ENCODE measurements at regions not wholly inside any gene's neighbourhood (a gene's known extent, or its start where the extent isn't known, plus 50 kb on each side); places are given as distances from the start of the nearest gene placed in this dataset.
"Not testable (repeated sequence)": the region's sequence is repeated elsewhere in the genome, so short reads cannot be mapped to it uniquely, and the experiment has no call there.

- Histone ChIP-seq H3K4me3 (ENCODE audit: low read length in 3 of 3) (no peak overlapping the region), H3K9ac (ENCODE audit: low read depth in 1 of 3, low read length in 3 of 3) (no peak overlapping the region), H3K9me3 (ENCODE audit: control insufficient read depth in 3 of 3, low read length in 3 of 3) (no peaks in the 10 kb centered on the region), H3K27ac (ENCODE audit: low read depth, low read length) (no peak overlapping the region), H3K36me3 (ENCODE audit: control insufficient read depth in 3 of 3, insufficient read depth in 3 of 3, low read length in 3 of 3) (no peaks in the 10 kb centered on the region), H3K4me1 (ENCODE audit: control insufficient read depth in 3 of 3, insufficient read depth in 3 of 3, low read length in 3 of 3) (no peaks in the 10 kb centered on the region), H3K27me3 (ENCODE audit: control insufficient read depth in 3 of 3, insufficient read depth in 3 of 3, low read length in 3 of 3) (no peaks in the 10 kb centered on the region)
These were observed 93.2 kb downstream of the ZNF680 start for GRCh38 chr7:64469673-64470072.

- H3K9me3 ChIP-seq (ENCODE audit: control insufficient read depth in 3 of 3, low read length in 3 of 3): peaks cover 0 to 2% (median 0%) of the 10 kb centered on the region in 3 donors
- no peaks in the 10 kb centered on the region for H3K4me1 ChIP-seq (ENCODE audit: control insufficient read depth in 3 of 3, insufficient read depth in 3 of 3, low read length in 3 of 3)
- no peak overlapping the region for H3K4me3 ChIP-seq (ENCODE audit: low read length in 3 of 3)
- H3K9ac ChIP-seq (ENCODE audit: low read depth in 1 of 3, low read length in 3 of 3): no peak overlapping the region
- H3K27ac ChIP-seq (ENCODE audit: low read depth, low read length): no peak overlapping the region
- H3K27me3 ChIP-seq (ENCODE audit: control insufficient read depth in 3 of 3, insufficient read depth in 3 of 3, low read length in 3 of 3): no peaks in the 10 kb centered on the region
- H3K36me3 ChIP-seq (ENCODE audit: control insufficient read depth in 3 of 3, insufficient read depth in 3 of 3, low read length in 3 of 3): no peaks in the 10 kb centered on the region
These were observed 97.3 kb downstream of the ZNF680 start for GRCh38 chr7:64465551-64465950.

GRCh38 chr7:64463636-64464375 lies 99.1 kb downstream of the ZNF680 start:
- Histone ChIP-seq H3K27ac (ENCODE audit: low read depth, low read length) (no peak overlapping the region), H3K4me3 (ENCODE audit: low read length in 3 of 3) (peak overlapping the region; percentile 31 to 59 (median 36)), H3K36me3 (ENCODE audit: control insufficient read depth in 3 of 3, insufficient read depth in 3 of 3, low read length in 3 of 3) (no peaks in the 10 kb centered on the region), H3K27me3 (ENCODE audit: control insufficient read depth in 3 of 3, insufficient read depth in 3 of 3, low read length in 3 of 3) (no peaks in the 10 kb centered on the region), H3K9ac (ENCODE audit: low read depth in 1 of 3, low read length in 3 of 3) (peak overlapping the region in 1 of 3 donors; percentile 40), H3K9me3 (ENCODE audit: control insufficient read depth in 3 of 3, low read length in 3 of 3) (peaks cover 0 to 2% (median 0%) of the 10 kb centered on the region in 3 donors), H3K4me1 (ENCODE audit: control insufficient read depth in 3 of 3, insufficient read depth in 3 of 3, low read length in 3 of 3) (no peaks in the 10 kb centered on the region)

- H3K4me3 ChIP-seq (ENCODE audit: low read length in 3 of 3); H3K27me3 ChIP-seq (ENCODE audit: control insufficient read depth in 3 of 3, insufficient read depth in 3 of 3, low read length in 3 of 3); H3K4me1 ChIP-seq (ENCODE audit: control insufficient read depth in 3 of 3, insufficient read depth in 3 of 3, low read length in 3 of 3); H3K27ac ChIP-seq (ENCODE audit: low read depth, low read length); H3K36me3 ChIP-seq (ENCODE audit: control insufficient read depth in 3 of 3, insufficient read depth in 3 of 3, low read length in 3 of 3); H3K9me3 ChIP-seq (ENCODE audit: control insufficient read depth in 3 of 3, low read length in 3 of 3); H3K9ac ChIP-seq (ENCODE audit: low read depth in 1 of 3, low read length in 3 of 3): not testable (repeated sequence)
These were observed 103.0 kb downstream of the ZNF680 start for GRCh38 chr7:64459858-64460257.

GRCh38 chr7:64433590-64433989 lies 119.8 kb downstream of the ZNF736 start:
- Histone ChIP-seq H3K4me1 (ENCODE audit: control insufficient read depth in 3 of 3, insufficient read depth in 3 of 3, low read length in 3 of 3) (no peaks in the 10 kb centered on the region), H3K36me3 (ENCODE audit: control insufficient read depth in 3 of 3, insufficient read depth in 3 of 3, low read length in 3 of 3) (no peaks in the 10 kb centered on the region), H3K9me3 (ENCODE audit: control insufficient read depth in 3 of 3, low read length in 3 of 3) (peaks cover 3 to 5% (median 4%) of the 10 kb centered on the region in 3 donors), H3K4me3 (ENCODE audit: low read length in 3 of 3) (no peak overlapping the region), H3K27ac (ENCODE audit: low read depth, low read length) (no peak overlapping the region), H3K27me3 (ENCODE audit: control insufficient read depth in 3 of 3, insufficient read depth in 3 of 3, low read length in 3 of 3) (no peaks in the 10 kb centered on the region), H3K9ac (ENCODE audit: low read depth in 1 of 3, low read length in 3 of 3) (no peak overlapping the region)

DNA sequence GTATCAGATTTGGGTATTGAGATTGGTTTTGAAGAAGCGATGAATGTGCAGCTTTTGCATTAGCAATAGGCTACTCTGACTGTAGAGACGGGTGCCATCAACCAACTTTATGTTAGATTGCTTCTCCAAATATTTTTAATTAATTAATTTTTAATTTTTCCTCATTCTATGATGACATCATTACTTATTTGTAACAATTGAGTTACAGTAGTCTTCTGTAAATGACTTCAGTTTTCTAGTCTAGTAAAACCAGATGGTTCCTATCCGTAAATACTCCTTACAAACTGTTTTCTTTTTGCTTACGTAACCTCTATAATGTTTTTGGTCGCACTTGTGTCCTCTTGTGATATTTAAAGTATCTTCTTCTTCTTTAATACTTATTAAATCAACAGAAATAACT lies 118.1 kb downstream of the ZNF736 start:
- Histone ChIP-seq H3K27ac (ENCODE audit: low read depth, low read length) (no peak overlapping the region), H3K9ac (ENCODE audit: low read depth in 1 of 3, low read length in 3 of 3) (no peak overlapping the region), H3K4me1 (ENCODE audit: control insufficient read depth in 3 of 3, insufficient read depth in 3 of 3, low read length in 3 of 3) (no peaks in the 10 kb centered on the region), H3K4me3 (ENCODE audit: low read length in 3 of 3) (no peak overlapping the region), H3K36me3 (ENCODE audit: control insufficient read depth in 3 of 3, insufficient read depth in 3 of 3, low read length in 3 of 3) (no peaks in the 10 kb centered on the region), H3K9me3 (ENCODE audit: control insufficient read depth in 3 of 3, low read length in 3 of 3) (peaks cover 3 to 5% (median 4%) of the 10 kb centered on the region in 3 donors), H3K27me3 (ENCODE audit: control insufficient read depth in 3 of 3, insufficient read depth in 3 of 3, low read length in 3 of 3) (no peaks in the 10 kb centered on the region)

- Histone ChIP-seq H3K4me3 (ENCODE audit: low read length in 3 of 3) (no peak overlapping the region), H3K36me3 (ENCODE audit: control insufficient read depth in 3 of 3, insufficient read depth in 3 of 3, low read length in 3 of 3) (no peaks in the 10 kb centered on the region), H3K27ac (ENCODE audit: low read depth, low read length) (no peak overlapping the region), H3K9me3 (ENCODE audit: control insufficient read depth in 3 of 3, low read length in 3 of 3) (peaks cover 3 to 5% (median 4%) of the 10 kb centered on the region in 3 donors), H3K9ac (ENCODE audit: low read depth in 1 of 3, low read length in 3 of 3) (no peak overlapping the region), H3K27me3 (ENCODE audit: control insufficient read depth in 3 of 3, insufficient read depth in 3 of 3, low read length in 3 of 3) (no peaks in the 10 kb centered on the region), H3K4me1 (ENCODE audit: control insufficient read depth in 3 of 3, insufficient read depth in 3 of 3, low read length in 3 of 3) (no peaks in the 10 kb centered on the region)
These were observed 115.5 kb downstream of the ZNF736 start for GRCh38 chr7:64429232-64429631.

- not testable (repeated sequence) for H3K4me3 ChIP-seq (ENCODE audit: low read length in 3 of 3); H3K4me1 ChIP-seq (ENCODE audit: control insufficient read depth in 3 of 3, insufficient read depth in 3 of 3, low read length in 3 of 3); H3K9me3 ChIP-seq (ENCODE audit: control insufficient read depth in 3 of 3, low read length in 3 of 3); H3K9ac ChIP-seq (ENCODE audit: low read depth in 1 of 3, low read length in 3 of 3); H3K27me3 ChIP-seq (ENCODE audit: control insufficient read depth in 3 of 3, insufficient read depth in 3 of 3, low read length in 3 of 3); H3K27ac ChIP-seq (ENCODE audit: low read depth, low read length); H3K36me3 ChIP-seq (ENCODE audit: control insufficient read depth in 3 of 3, insufficient read depth in 3 of 3, low read length in 3 of 3)
These were observed 111.7 kb downstream of the ZNF736 start for GRCh38 chr7:64425436-64425835.

DNA sequence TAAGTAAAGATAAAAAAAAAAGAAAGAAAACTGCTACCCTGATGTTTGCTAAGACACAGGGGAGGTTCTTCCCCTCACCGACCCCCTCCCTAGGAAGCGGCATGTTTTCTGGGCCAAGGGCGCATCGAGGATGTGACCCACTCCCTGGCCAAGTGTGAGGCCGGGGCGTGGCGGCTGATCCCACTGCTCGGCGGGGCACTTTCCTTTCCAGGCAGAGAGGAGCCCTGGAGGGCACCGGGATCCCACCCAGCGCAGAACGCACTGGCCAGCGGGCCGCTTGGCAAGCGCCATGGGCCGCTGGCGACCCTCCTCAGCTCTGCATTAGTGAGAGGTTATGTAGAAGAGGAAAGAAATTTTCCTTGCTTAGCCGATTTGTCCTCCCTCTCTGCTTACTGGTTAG lies 93.4 kb downstream of the ZNF736 start:
- Histone ChIP-seq H3K9ac (ENCODE audit: low read depth in 1 of 3, low read length in 3 of 3) (no peak overlapping the region), H3K27me3 (ENCODE audit: control insufficient read depth in 3 of 3, insufficient read depth in 3 of 3, low read length in 3 of 3) (no peaks in the 10 kb centered on the region), H3K4me1 (ENCODE audit: control insufficient read depth in 3 of 3, insufficient read depth in 3 of 3, low read length in 3 of 3) (no peaks in the 10 kb centered on the region)

More for the DNA sequence above, 93.4 kb downstream of the ZNF736 start:
- H3K4me3 ChIP-seq (ENCODE audit: low read length in 3 of 3): no peak overlapping the region
- no peak overlapping the region for H3K27ac ChIP-seq (ENCODE audit: low read depth, low read length)
- H3K36me3 ChIP-seq (ENCODE audit: control insufficient read depth in 3 of 3, insufficient read depth in 3 of 3, low read length in 3 of 3): no peaks in the 10 kb centered on the region
- no peaks in the 10 kb centered on the region for H3K9me3 ChIP-seq (ENCODE audit: control insufficient read depth in 3 of 3, low read length in 3 of 3)

Data from skeletal muscle tissue (tissue), 3 donors.